WTC11 (cell line): ENCODE measurements at regions not wholly inside any gene's neighbourhood (a gene's known extent, or its start where the extent isn't known, plus 50 kb on each side); places are given as distances from the start of the nearest gene placed in this dataset.

Source experiments
- ATAC-seq: fragments of 200-7000 bp; cut with Tn5 transposase; 2 replicates; pipeline ENCODE4 v1.10.0; 2021; ENCODE audit warnings: mild to moderate bottlenecking, moderate library complexity
- CTCF ChIA-PET: fragments of 300-600 bp; sonication (Branson Sonifier 250); formaldehyde crosslinking; loops from one replicate; lab custom pipeline; 2021; ENCODE audit warnings: antibody characterized with exemption; lab: Charles Lee
- POLR2A ChIA-PET: fragments of 350-600 bp; sonication (Branson Sonifier 250); formaldehyde crosslinking; loops from one replicate; lab custom pipeline; 2021; ENCODE audit warnings: antibody characterized with exemption; lab: Charles Lee
- DNase-seq: peaks from one replicate; pipeline ENCODE4 v3.0.0; 2021; ENCODE audit warnings: low spot score
- H3K27ac Mint-ChIP-seq: 2 replicates; pipeline ENCODE4 v1.8.0; 2021; ENCODE audit warnings: mixed read lengths
- H3K27me3 Mint-ChIP-seq: 2 replicates; pipeline ENCODE4 v1.8.0; 2021; ENCODE audit warnings: low read depth, mild to moderate bottlenecking, moderate library complexity, mixed read lengths
- H3K36me3 Mint-ChIP-seq: 2 replicates; pipeline ENCODE4 v1.8.0; 2021; ENCODE audit warnings: mixed read lengths
- H3K4me1 Mint-ChIP-seq: 2 replicates; pipeline ENCODE4 v1.8.0; 2022; ENCODE audit warnings: mixed read lengths
- H3K4me3 Mint-ChIP-seq: 2 replicates; pipeline ENCODE4 v1.8.0; 2021; ENCODE audit warnings: mild to moderate bottlenecking, moderate library complexity, mixed read lengths
- H3K9me3 Mint-ChIP-seq: 2 replicates; pipeline ENCODE4 v1.8.0; 2021; ENCODE audit warnings: mixed read lengths
- CBFB ChIP-seq: sonication (generic); formaldehyde crosslinking; IDR thresholded peaks from 2 replicates; pipeline ENCODE4 v1.8.1; 2022; ENCODE audit warnings: mild to moderate bottlenecking, low read depth, missing genetic modification reagents
- ELF4 ChIP-seq: sonication (generic); formaldehyde crosslinking; IDR thresholded peaks from 2 replicates; pipeline ENCODE4 v1.8.1; 2022; ENCODE audit warnings: low read depth, mild to moderate bottlenecking, moderate library complexity, missing genetic modification reagents
- FOXJ3 ChIP-seq: sonication (generic); formaldehyde crosslinking; IDR thresholded peaks from 2 replicates; pipeline ENCODE4 v1.9.0; 2021; ENCODE audit warnings: missing genetic modification reagents, mild to moderate bottlenecking, borderline replicate concordance
- FOXK1 ChIP-seq: sonication (generic); formaldehyde crosslinking; IDR thresholded peaks from 2 replicates; pipeline ENCODE4 v1.8.0; 2022; ENCODE audit warnings: mild to moderate bottlenecking, moderate library complexity, missing genetic modification reagents
- FOXP1 ChIP-seq: sonication (generic); formaldehyde crosslinking; IDR thresholded peaks from 2 replicates; pipeline ENCODE4 v1.8.0; 2022; ENCODE audit warnings: missing genetic modification reagents, mild to moderate bottlenecking, moderate library complexity, borderline replicate concordance
- GRHL2 ChIP-seq: fragments of 250-450 bp; sonication (Bioruptor Pico); IDR thresholded peaks from 2 replicates; pipeline ENCODE4 v1.8.0; 2022; ENCODE audit warnings: mild to moderate bottlenecking, moderate library complexity; ENCODE audit not compliant: insufficient replicate concordance, severe bottlenecking
- IRF2 ChIP-seq: sonication (generic); formaldehyde crosslinking; IDR thresholded peaks from 2 replicates; pipeline ENCODE4 v1.8.0; 2022; ENCODE audit warnings: low read depth, missing genetic modification reagents, borderline replicate concordance
- JUN ChIP-seq: sonication (generic); formaldehyde crosslinking; IDR thresholded peaks from 2 replicates; pipeline ENCODE4 v1.8.0; 2023; ENCODE audit warnings: mild to moderate bottlenecking, missing genetic modification reagents
- NR2C2 ChIP-seq: sonication (generic); formaldehyde crosslinking; IDR thresholded peaks from 2 replicates; pipeline ENCODE4 v1.8.0; 2022; ENCODE audit warnings: mild to moderate bottlenecking, missing genetic modification reagents
- NR3C1 ChIP-seq: sonication (generic); formaldehyde crosslinking; conservative IDR thresholded peaks from 2 replicates; pipeline ENCODE4 v1.8.1; 2023; ENCODE audit warnings: low read depth, mild to moderate bottlenecking, missing genetic modification reagents
- RELA ChIP-seq: sonication (generic); formaldehyde crosslinking; IDR thresholded peaks from 2 replicates; pipeline ENCODE4 v1.8.1; 2022; ENCODE audit warnings: missing genetic modification reagents, mild to moderate bottlenecking, borderline replicate concordance
- SOX15 ChIP-seq: fragments of 250-450 bp; sonication (Bioruptor Pico); IDR thresholded peaks from 2 replicates; pipeline ENCODE4 v1.9.0; 2021; ENCODE audit warnings: mild to moderate bottlenecking
- TCF7 ChIP-seq: sonication (generic); formaldehyde crosslinking; IDR thresholded peaks from 2 replicates; pipeline ENCODE4 v1.8.0; 2022; ENCODE audit warnings: mild to moderate bottlenecking, low read depth, missing genetic modification reagents, moderate library complexity
- TEAD1 ChIP-seq: sonication (generic); formaldehyde crosslinking; IDR thresholded peaks from 2 replicates; pipeline ENCODE4 v1.8.0; 2022; ENCODE audit warnings: mild to moderate bottlenecking, missing genetic modification reagents
- ZNF121 ChIP-seq: sonication (generic); formaldehyde crosslinking; IDR thresholded peaks from 2 replicates; pipeline ENCODE4 v1.8.0; 2023; ENCODE audit warnings: missing genetic modification reagents
- ZNF671 ChIP-seq: fragments of 250-450 bp; sonication (Bioruptor Pico); IDR thresholded peaks from 2 replicates; pipeline ENCODE4 v1.8.0; 2021; ENCODE audit warnings: mild to moderate bottlenecking
- TF ChIP-seq, protein P1 (sequence below): sonication (generic); formaldehyde crosslinking; conservative IDR thresholded peaks from 2 replicates; pipeline ENCODE4 v1.8.1; 2023; ENCODE audit warnings: mild to moderate bottlenecking, low read depth, missing genetic modification reagents, moderate library complexity
- TF ChIP-seq, protein P2 (sequence below): sonication (generic); formaldehyde crosslinking; IDR thresholded peaks from 2 replicates; pipeline ENCODE4 v1.8.1; 2022; ENCODE audit warnings: mild to moderate bottlenecking, moderate library complexity, missing genetic modification reagents
- TF ChIP-seq, protein P3 (sequence below): fragments of 200-600 bp; IDR thresholded peaks from 2 replicates; pipeline ENCODE4 v1.8.0; 2022; ENCODE audit warnings: antibody characterized with exemption
- TF ChIP-seq, protein P4 (sequence below): sonication (generic); formaldehyde crosslinking; IDR thresholded peaks from 2 replicates; pipeline ENCODE4 v1.8.1; 2022; ENCODE audit warnings: mild to moderate bottlenecking, missing genetic modification reagents, moderate library complexity, borderline replicate concordance

DNA sequence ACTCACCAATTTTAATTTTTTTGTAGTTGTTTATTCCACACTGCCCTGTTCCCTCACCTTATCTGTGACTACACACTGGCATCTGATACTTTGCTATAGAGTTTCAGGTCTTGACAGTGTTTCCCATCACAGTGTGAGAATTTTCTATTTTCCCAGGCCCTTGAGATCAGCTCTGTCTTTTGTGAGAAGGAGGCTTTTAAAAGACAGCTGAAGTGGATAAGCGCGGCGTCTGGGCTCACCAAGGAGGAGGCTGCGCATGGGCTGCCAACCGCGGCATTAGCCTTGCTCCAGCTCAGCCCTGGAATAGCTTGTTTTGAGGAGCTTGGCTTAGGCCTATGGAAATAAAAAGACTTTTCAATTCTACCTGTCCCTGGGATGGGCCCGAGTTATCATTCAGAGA lies 181.3 kb downstream of the RMST start:
- POLR2A ChIA-PET = no interaction called here
- H3K4me3 Mint-ChIP-seq = no peak overlapping the region
- no peak for DNase-seq

DNA sequence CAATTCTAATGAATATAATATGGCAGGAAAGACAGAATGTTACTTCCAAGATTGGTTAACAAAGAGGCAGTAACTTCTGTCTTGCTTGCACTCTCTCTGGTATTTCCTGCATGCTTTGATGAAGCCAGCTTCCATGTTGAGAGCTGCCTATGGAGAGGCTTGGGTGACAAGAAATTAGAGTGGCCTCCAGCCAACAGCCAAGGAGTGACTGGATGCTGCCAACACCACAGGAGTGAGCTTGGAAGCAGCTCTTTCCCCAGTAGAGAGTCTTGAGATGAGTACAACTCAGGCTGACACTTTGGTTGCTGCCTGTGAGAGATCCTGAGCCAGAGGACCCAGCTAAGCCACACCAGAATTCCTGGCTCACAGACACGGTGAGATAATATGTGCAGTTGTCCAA lies 183.1 kb downstream of the RMST start:
- peaks cover 32% of the 10 kb centered on the region for H3K9me3 Mint-ChIP-seq
- DNase-seq = no peak
- 0 out of 2 replicates have a peak, but pooled peaks cover under 1% of the 10 kb centered on the region for H3K4me1 Mint-ChIP-seq
- TF ChIP-seq FOXJ3 (CRISPR knock-in tag) = no peak
- TF ChIP-seq, protein P1, sequence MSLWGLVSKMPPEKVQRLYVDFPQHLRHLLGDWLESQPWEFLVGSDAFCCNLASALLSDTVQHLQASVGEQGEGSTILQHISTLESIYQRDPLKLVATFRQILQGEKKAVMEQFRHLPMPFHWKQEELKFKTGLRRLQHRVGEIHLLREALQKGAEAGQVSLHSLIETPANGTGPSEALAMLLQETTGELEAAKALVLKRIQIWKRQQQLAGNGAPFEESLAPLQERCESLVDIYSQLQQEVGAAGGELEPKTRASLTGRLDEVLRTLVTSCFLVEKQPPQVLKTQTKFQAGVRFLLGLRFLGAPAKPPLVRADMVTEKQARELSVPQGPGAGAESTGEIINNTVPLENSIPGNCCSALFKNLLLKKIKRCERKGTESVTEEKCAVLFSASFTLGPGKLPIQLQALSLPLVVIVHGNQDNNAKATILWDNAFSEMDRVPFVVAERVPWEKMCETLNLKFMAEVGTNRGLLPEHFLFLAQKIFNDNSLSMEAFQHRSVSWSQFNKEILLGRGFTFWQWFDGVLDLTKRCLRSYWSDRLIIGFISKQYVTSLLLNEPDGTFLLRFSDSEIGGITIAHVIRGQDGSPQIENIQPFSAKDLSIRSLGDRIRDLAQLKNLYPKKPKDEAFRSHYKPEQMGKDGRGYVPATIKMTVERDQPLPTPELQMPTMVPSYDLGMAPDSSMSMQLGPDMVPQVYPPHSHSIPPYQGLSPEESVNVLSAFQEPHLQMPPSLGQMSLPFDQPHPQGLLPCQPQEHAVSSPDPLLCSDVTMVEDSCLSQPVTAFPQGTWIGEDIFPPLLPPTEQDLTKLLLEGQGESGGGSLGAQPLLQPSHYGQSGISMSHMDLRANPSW = no peak
- TF ChIP-seq TCF7 = no peak
- TF ChIP-seq RELA (CRISPR knock-in tag) = no peak
- TF ChIP-seq, all 79 proteins: peak for 0
- ChIA-PET CTCF (interaction anchor here (0.5 kb wide), 1 partner anchor 659 kb away, joined by 3 read pairs; no protein-coding TSS in a partner anchor), POLR2A (no interaction called here)
- peaks cover 18% of the 10 kb centered on the region for H3K36me3 Mint-ChIP-seq
- H3K27ac Mint-ChIP-seq = no peak overlapping the region
- H3K27me3 Mint-ChIP-seq = no peaks in the 10 kb centered on the region
- no peak overlapping the region for H3K4me3 Mint-ChIP-seq
- ATAC-seq = no peak

More for the DNA sequence above, 181.3 kb downstream of the RMST start:
- CTCF ChIA-PET = no interaction called here
- peaks cover 8% of the 10 kb centered on the region; the same call in 1 of the 2 replicates for H3K4me1 Mint-ChIP-seq
- H3K36me3 Mint-ChIP-seq = peaks cover 5% of the 10 kb centered on the region
- no peaks in the 10 kb centered on the region for H3K27me3 Mint-ChIP-seq
- H3K9me3 Mint-ChIP-seq = peaks cover 16% of the 10 kb centered on the region
- TF ChIP-seq IRF2 (CRISPR knock-in tag) = no peak
- TF ChIP-seq TEAD1 = no peak
- no peak for TF ChIP-seq CBFB (CRISPR knock-in tag)
- TF ChIP-seq JUN = no peak
- TF ChIP-seq ZNF121 (CRISPR knock-in tag) = no peak
- TF ChIP-seq, protein P2, sequence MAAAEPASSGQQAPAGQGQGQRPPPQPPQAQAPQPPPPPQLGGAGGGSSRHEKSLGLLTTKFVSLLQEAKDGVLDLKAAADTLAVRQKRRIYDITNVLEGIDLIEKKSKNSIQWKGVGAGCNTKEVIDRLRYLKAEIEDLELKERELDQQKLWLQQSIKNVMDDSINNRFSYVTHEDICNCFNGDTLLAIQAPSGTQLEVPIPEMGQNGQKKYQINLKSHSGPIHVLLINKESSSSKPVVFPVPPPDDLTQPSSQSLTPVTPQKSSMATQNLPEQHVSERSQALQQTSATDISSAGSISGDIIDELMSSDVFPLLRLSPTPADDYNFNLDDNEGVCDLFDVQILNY (CRISPR knock-in tag) = no peak
- TF ChIP-seq ZNF671 = no peak
- TF ChIP-seq TCF7 = no peak
- TF ChIP-seq FOXK1 (CRISPR knock-in tag) = no peak
- TF ChIP-seq NR3C1 = no peak
- TF ChIP-seq FOXP1 (CRISPR knock-in tag) = no peak
- TF ChIP-seq ELF4 = no peak
- TF ChIP-seq, protein P3, sequence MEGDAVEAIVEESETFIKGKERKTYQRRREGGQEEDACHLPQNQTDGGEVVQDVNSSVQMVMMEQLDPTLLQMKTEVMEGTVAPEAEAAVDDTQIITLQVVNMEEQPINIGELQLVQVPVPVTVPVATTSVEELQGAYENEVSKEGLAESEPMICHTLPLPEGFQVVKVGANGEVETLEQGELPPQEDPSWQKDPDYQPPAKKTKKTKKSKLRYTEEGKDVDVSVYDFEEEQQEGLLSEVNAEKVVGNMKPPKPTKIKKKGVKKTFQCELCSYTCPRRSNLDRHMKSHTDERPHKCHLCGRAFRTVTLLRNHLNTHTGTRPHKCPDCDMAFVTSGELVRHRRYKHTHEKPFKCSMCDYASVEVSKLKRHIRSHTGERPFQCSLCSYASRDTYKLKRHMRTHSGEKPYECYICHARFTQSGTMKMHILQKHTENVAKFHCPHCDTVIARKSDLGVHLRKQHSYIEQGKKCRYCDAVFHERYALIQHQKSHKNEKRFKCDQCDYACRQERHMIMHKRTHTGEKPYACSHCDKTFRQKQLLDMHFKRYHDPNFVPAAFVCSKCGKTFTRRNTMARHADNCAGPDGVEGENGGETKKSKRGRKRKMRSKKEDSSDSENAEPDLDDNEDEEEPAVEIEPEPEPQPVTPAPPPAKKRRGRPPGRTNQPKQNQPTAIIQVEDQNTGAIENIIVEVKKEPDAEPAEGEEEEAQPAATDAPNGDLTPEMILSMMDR = no peak
- TF ChIP-seq, protein P4, sequence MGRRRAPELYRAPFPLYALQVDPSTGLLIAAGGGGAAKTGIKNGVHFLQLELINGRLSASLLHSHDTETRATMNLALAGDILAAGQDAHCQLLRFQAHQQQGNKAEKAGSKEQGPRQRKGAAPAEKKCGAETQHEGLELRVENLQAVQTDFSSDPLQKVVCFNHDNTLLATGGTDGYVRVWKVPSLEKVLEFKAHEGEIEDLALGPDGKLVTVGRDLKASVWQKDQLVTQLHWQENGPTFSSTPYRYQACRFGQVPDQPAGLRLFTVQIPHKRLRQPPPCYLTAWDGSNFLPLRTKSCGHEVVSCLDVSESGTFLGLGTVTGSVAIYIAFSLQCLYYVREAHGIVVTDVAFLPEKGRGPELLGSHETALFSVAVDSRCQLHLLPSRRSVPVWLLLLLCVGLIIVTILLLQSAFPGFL = no peak
- no peak for TF ChIP-seq SOX15 (CRISPR knock-in tag)
- no peak for TF ChIP-seq GRHL2
- no peak for TF ChIP-seq NR2C2
- no peak overlapping the region for H3K27ac Mint-ChIP-seq
- ATAC-seq = no peak
